ENCODE measurements at regions not wholly inside any gene's neighbourhood (a gene's known extent, or its start where the extent isn't known, plus 50 kb on each side); places are given as distances from the start of the nearest gene placed in this dataset.

GRCh38 chr5:111676926-111677415, 80.0 kb downstream of the NREP start:
- no peak for DNase-seq

GRCh38 chr5:111676466-111676865, 80.5 kb downstream of the NREP start:
- DNase-seq: no peak

- no peak for DNase-seq
Measured at GRCh38 chr5:111675201-111675934, 81.6 kb downstream of the NREP start.

DNA sequence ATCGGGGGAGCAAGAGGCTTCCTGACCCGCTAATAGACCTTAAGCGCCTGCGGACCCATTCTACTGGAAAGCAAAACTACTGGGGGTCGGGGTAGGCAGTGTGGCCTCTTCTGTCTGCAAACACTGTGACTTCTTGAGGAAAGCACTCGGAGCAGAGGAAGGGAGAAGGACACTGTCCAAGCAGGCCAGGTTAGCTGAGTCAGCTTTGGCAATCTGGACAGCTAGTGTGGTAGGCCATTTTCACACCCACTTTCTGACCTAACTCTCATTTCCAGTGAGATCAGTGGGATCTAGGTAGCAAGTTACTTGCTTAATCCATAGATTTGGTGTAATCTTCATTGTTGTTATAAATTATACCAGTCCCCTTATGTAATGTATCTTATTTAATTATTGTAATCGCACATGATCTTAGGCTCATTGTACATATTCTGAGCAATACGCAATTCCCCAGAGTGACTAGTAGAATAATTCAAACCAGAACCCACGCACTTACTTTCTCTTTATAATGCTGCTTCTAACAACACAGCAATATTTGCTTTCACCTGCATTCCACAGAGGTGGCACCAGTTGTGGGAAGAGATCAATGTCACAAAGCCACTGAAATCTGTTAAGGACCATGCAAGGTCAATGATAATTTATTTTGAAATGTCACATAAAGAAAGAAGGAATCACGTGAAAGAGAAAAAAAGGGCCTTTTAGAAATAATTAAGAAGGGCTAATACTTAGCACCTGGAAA, 82.9 kb downstream of the NREP start:
- no peak for DNase-seq

DNA sequence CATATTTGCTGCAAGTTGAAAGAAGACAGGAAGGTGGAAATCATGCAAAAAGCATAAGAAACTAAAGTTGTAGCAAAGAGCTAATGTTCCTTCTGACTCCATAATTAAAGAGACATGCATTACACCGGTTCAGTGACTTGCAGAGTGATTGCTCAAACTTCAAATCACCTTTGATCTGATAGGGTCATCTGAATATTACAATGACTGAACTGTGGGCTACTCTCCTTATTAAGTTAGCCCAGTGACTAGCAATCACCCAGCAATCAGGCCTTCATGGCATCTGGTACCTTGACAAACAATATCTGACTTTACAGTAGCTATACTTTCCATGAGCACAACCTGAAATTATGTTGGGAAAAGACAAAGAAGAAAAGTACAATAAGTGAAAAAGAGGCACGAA, 84.9 kb downstream of the NREP start:
- no peak for DNase-seq

DNA sequence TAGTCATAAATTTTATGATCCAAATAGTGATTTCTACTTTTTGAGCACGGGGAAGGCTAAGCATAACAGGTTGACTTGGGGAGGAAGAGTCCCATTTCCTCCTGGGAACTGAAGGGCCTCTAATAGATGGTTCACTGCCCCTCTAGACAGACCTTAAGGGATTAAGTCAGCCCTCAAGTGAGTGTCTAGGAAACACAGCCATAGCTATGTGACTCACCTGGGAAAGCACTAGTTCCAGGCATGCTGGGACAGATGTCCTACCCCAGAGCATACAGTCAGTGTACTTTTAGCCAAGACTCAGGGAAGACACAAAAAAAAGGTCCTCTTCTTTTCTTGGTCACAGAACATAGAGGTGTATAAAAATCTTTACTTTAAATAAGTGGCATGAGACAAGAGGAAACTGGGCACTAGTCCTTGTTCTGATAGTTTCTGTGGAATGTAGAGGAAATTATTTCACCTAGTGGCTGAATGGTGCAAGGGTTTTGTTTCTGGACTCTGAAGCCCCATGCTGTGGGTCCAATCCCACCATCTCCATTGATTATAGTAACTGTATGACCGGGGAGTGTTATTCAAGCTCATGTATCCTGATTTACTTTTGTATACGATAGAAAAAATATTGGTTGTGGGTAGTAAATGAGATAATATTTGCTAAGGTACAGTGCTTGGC, 86.0 kb downstream of the NREP start:
- no peak for DNase-seq

- DNase-seq: no peak
Measured at GRCh38 chr5:111668477-111669414, 88.2 kb downstream of the NREP start.

DNA sequence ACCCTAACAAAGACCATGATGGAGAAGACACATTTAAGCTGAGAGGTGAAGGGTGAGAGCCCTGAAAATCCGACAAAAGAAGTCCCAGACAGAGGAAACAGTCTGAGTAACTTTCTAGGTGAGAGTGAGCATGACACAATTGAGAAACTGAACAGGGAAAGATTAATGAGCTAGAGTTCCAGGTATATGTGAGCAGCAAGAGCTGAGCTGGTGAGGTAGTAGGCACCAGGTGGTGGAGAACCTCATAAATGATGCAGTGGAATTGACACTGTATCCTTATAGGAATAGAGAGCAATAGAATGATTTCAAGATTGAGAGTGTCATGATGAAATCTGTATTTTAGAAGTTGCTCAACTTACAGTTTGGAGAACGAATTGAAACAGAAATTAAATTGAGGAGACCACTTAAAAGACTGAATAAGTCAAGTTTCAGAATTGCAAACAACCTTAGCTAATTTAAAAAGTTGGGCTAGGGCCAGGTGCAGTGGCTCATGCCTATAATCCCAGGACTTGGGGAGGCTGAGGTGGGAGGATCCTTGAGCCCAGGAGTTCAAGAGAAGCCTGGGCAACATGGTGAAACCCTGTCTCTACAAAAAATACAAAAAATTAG, 89.8 kb downstream of the NREP start:
- DNase-seq: no peak

GRCh38 chr5:111656580-111656979, 100.4 kb downstream of the NREP start:
- DNase-seq: no peak

DNA sequence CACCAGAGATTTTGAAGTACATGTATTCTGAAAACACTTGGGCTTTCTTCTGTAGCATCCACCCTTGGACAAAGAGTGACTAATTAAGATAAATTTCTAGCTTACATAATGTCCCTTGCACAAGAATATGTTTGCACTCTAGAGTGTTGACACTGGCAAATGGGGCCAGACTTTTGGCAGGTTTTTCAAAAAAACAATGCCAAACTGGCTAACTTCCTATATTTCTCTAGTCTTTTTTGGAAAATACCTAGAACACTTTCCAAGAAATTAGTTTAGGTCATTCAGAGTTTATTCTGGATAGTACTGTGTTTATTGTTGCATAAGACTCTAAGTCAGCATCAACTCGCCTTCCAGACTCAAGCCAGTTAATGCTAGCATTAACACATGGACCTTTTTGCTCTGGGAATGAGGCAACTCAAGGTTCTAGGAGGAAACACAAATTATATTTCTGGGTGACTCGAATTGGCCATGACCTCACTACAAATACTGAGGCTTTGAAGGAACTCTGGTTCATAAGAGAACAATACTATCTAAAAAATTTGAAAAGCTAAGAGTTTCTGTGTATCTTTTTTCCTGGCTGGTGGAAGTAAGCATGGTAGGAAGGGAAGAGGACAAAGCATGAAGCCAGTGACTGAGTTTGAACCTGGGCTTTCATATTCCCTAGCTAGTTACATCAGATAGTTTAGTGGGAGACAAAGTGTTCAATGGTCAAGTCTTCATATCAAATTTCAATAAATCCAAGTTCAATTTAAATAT, 101.6 kb downstream of the NREP start:
- no peak for DNase-seq

GRCh38 chr5:111653408-111653807, 103.6 kb downstream of the NREP start:
- no peak for DNase-seq

DNA sequence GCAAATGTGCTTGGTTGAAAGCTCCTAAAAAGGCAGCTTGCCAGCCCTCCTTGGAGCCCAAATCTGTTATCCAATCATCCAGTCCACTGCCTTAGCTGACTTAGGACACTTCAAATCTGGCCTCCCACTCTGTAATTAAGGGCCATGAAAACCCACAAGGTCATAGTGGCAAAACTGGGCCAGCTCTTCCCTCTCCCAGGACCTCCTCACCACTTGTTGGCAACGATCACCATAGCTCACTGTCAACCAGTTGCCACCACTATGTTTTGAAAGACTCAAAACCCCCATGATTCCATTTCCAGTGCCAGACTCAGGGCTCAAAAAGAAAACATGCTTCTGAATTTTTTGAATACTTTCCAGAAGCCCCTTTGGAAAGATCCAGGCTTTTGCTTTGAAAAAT, 107.5 kb downstream of the NREP start:
- DNase-seq: no peak

GRCh38 chr5:111645303-111645838, 111.6 kb downstream of the NREP start:
- no peak for DNase-seq

DNA sequence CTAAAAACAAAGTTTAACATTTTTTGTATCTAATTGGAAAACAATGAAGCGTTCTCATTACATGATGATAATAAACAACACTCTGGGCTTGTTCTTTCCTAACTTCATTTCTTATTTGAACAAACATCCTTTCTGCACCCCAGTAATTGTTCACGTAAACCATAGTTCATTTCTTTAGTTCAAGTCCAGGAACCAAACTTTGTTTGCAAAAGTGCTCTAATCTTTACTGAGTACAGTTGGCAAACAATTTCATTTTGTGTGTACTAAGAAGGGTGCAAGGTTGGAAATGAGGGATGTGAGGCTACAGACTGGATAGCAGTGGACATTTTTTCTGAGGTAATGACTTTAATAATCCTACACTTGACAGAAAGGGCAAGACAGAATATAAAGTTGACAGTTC, 113.5 kb downstream of the NREP start:
- DNase-seq: no peak

DNA sequence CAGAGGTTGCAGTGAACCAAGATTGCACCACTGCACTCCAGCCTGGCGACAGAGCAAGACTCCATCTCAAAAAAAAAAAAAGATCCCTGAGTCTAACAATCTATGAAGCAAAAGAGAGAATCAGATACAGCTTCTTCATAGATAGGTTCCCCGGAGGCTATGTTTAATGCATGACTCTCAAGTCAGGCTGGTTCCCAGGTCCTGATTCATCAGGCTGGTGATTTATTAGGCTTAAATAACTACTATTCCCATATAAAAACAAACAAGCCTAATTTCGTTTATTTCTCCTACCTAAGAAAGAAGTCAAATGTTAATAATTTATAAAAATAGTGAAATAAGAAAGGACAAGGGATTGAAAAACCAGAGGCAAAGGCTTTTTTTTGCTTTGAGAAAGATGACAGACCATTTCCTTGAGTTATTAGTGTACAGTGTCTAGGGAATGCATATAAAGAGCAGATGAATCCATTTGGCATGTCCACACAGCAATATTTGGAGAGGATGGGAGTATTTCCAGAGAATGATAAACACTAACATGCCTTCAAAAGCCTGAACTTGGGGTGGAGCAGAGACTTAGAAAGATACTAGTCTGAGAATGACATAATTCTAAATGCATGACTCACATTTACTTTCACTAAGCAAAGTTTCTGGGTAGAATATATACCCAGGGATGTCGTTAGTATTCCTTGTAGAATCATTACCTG, 115.3 kb downstream of the NREP start:
- no peak for DNase-seq

GRCh38 chr5:111639912-111640311, 117.1 kb downstream of the NREP start:
- DNase-seq: no peak

GRCh38 chr5:111636736-111637135, 120.3 kb downstream of the NREP start:
- no peak for DNase-seq

GRCh38 chr5:111635916-111636570, 121.0 kb downstream of the NREP start:
- no peak for DNase-seq

- no peak for DNase-seq
Measured at GRCh38 chr5:111635151-111635902, 121.7 kb downstream of the NREP start.
